Thyroid gland (tissue), 4 donors: ENCODE measurements at regions not wholly inside any gene's neighbourhood (a gene's known extent, or its start where the extent isn't known, plus 50 kb on each side); places are given as distances from the start of the nearest gene placed in this dataset.

ENCODE experiments used
- CTCF ChIP-seq, 6 experiments: fragments of 200-600 bp in 3 of 6; fragments of 450-650 bp in 3 of 6; sonication (generic) in 3 of 6; IDR thresholded peaks; one replicate each; pipeline ENCODE4 v1.5.1; 2016 to 2019; ENCODE audit warnings: antibody characterized with exemption in 6 of 6, mild to moderate bottlenecking in 2 of 6, inconsistent platforms in 1 of 6, moderate library complexity in 1 of 6
- POLR2A ChIP-seq, 2 donors: fragments of 450-650 bp; IDR thresholded peaks; one replicate each; pipeline ENCODE4 v1.6.1; 2017; ENCODE audit warnings: antibody characterized with exemption in 2 of 2, mild to moderate bottlenecking in 2 of 2, moderate library complexity in 1 of 2

DNA sequence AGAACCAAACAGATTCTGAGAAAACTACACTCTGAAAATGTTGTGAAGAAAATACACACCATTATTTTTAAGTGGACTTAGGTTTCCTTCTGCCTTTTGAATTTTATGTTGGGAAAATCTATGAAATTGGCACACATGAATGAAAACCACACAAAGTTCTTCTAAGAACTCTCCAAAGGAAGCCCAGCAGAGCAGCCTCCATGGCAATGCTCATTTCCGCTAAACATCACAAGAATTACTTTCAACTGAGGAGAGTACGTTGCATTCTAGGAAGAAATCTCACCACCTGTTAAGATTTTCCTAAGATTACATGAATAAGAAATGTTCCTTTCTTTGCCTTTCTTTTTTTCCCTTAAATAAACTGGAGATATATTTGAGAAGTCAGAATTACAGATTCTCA lies 154.2 kb downstream of the BARHL2 start:
- TF ChIP-seq POLR2A (IDR thresholded peaks at IDR 0.05), result no peak
- no peak for TF ChIP-seq CTCF (IDR thresholded peaks at IDR 0.05)
